Smooth muscle cell (in vitro differentiated cells): ENCODE measurements at regions not wholly inside any gene's neighbourhood (a gene's known extent, or its start where the extent isn't known, plus 50 kb on each side); places are given as distances from the start of the nearest gene placed in this dataset.

Experiments used
- DNase-seq: peaks from one replicate; lab custom pipeline; 2025; ENCODE audit not compliant: unreplicated experiment; lab: John Stamatoyannopoulos, UW
- H2AFZ ChIP-seq: fragments of 200-600 bp; sonication (generic); 2 replicates; pipeline ENCODE4 v1.6.0; 2016; ENCODE audit warnings: antibody characterized with exemption, low read depth, mild to moderate bottlenecking
- H3F3A ChIP-seq: fragments of 200-600 bp; sonication (generic); 2 replicates; pipeline ENCODE4 v1.6.0; 2017; ENCODE audit warnings: antibody characterized with exemption, low read depth
- H3K27ac ChIP-seq: fragments of 200-600 bp; sonication (generic); 2 replicates; pipeline ENCODE4 v1.5.1; 2016; ENCODE audit warnings: low read depth, mild to moderate bottlenecking
- H3K27me3 ChIP-seq: fragments of 200-600 bp; sonication (generic); 2 replicates; pipeline ENCODE4 v1.6.1; 2016; ENCODE audit warnings: low read depth, mild to moderate bottlenecking
- H3K36me3 ChIP-seq: fragments of 200-600 bp; sonication (generic); 2 replicates; pipeline ENCODE4 v1.5.1; 2016; ENCODE audit warnings: low read depth
- H3K4me1 ChIP-seq: fragments of 200-600 bp; sonication (generic); 2 replicates; pipeline ENCODE4 v1.5.1; 2016; ENCODE audit warnings: low read depth
- H3K4me2 ChIP-seq: fragments of 200-600 bp; sonication (generic); 2 replicates; pipeline ENCODE4 v1.6.0; 2016; ENCODE audit warnings: mild to moderate bottlenecking
- H3K4me3 ChIP-seq: fragments of 200-600 bp; sonication (generic); 2 replicates; pipeline ENCODE4 v1.5.1; 2016; ENCODE audit warnings: mild to moderate bottlenecking
- H3K79me2 ChIP-seq: fragments of 200-600 bp; sonication (generic); 2 replicates; pipeline ENCODE4 v1.6.0; 2016; ENCODE audit warnings: low read depth, mild to moderate bottlenecking
- H3K9ac ChIP-seq: fragments of 200-600 bp; sonication (generic); 2 replicates; pipeline ENCODE4 v1.6.0; 2016; ENCODE audit warnings: low read depth
- H3K9me3 ChIP-seq: fragments of 200-600 bp; sonication (generic); replicated peaks from 2 replicates; pipeline ENCODE4 v1.5.1; 2016; ENCODE audit warnings: low read depth
- H4K20me1 ChIP-seq: fragments of 200-600 bp; sonication (generic); 2 replicates; pipeline ENCODE4 v1.6.0; 2016; ENCODE audit warnings: low read depth
- WGBS: methylation state at CpG from one replicate; pipeline ENCODE4 v1.1.7; 2016; ENCODE audit warnings: low lambda C conversion rate; 5-methylcytosine and 5-hydroxymethylcytosine counted together
- TF ChIP-seq, protein P1 (sequence below): fragments of 200-600 bp; sonication (generic); IDR thresholded peaks from 2 replicates; pipeline ENCODE4 v1.5.1; 2017; ENCODE audit warnings: borderline replicate concordance, mild to moderate bottlenecking, antibody characterized with exemption; ENCODE audit not compliant: insufficient read depth, poor library complexity, severe bottlenecking

- Histone ChIP-seq H3K79me2 (no peaks in the 10 kb centered on the region), H2AFZ (no peak overlapping the region), H3K4me2 (no peak overlapping the region), H3K4me3 (no peak overlapping the region), H4K20me1 (no peaks in the 10 kb centered on the region), H3K27me3 (no peaks in the 10 kb centered on the region), H3K36me3 (no peaks in the 10 kb centered on the region), H3K9ac (no peak overlapping the region), H3F3A (no peaks in the 10 kb centered on the region), H3K9me3 (no peaks in the 10 kb centered on the region), H3K4me1 (no peaks in the 10 kb centered on the region), H3K27ac (no peak overlapping the region)
- TF ChIP-seq, protein P1, sequence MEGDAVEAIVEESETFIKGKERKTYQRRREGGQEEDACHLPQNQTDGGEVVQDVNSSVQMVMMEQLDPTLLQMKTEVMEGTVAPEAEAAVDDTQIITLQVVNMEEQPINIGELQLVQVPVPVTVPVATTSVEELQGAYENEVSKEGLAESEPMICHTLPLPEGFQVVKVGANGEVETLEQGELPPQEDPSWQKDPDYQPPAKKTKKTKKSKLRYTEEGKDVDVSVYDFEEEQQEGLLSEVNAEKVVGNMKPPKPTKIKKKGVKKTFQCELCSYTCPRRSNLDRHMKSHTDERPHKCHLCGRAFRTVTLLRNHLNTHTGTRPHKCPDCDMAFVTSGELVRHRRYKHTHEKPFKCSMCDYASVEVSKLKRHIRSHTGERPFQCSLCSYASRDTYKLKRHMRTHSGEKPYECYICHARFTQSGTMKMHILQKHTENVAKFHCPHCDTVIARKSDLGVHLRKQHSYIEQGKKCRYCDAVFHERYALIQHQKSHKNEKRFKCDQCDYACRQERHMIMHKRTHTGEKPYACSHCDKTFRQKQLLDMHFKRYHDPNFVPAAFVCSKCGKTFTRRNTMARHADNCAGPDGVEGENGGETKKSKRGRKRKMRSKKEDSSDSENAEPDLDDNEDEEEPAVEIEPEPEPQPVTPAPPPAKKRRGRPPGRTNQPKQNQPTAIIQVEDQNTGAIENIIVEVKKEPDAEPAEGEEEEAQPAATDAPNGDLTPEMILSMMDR = no peak
- no peak for DNase-seq
- WGBS = 83% methylated on average over 4 of the region's 4 CpGs
Observed at GRCh38 chr10:31612082-31612481, 293.1 kb downstream of the ZEB1 start.

DNA sequence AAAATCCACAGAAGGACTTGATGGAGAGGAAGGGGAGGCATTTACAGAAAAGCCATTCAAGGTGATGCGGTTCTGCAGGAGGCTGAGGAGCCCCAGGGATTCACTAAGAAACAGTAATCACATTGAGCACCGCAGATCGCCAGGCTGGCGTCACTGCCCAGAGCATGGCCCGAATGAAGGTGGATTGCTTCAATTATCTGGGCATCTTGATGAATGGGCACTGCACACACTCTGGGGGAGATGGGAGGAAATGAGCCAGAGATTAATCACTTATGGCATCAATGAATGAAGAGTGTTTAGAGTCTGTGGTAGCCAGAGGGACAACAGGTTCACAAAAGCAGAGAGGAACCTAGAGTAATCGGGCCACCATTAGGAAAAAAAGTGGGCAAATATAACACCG, 292.1 kb downstream of the ZEB1 start:
- Histone ChIP-seq H3K9me3 (no peaks in the 10 kb centered on the region), H3K4me3 (no peak overlapping the region), H3K27ac (no peak overlapping the region), H3K4me2 (no peak overlapping the region), H3K79me2 (no peaks in the 10 kb centered on the region), H3K36me3 (no peaks in the 10 kb centered on the region), H3K27me3 (no peaks in the 10 kb centered on the region), H2AFZ (no peak overlapping the region), H3K4me1 (no peaks in the 10 kb centered on the region), H3K9ac (no peak overlapping the region), H4K20me1 (no peaks in the 10 kb centered on the region), H3F3A (no peaks in the 10 kb centered on the region)
- no peak for DNase-seq
- TF ChIP-seq, protein P1 = no peak
- WGBS = 97% methylated on average over 7 of the region's 7 CpGs

DNA sequence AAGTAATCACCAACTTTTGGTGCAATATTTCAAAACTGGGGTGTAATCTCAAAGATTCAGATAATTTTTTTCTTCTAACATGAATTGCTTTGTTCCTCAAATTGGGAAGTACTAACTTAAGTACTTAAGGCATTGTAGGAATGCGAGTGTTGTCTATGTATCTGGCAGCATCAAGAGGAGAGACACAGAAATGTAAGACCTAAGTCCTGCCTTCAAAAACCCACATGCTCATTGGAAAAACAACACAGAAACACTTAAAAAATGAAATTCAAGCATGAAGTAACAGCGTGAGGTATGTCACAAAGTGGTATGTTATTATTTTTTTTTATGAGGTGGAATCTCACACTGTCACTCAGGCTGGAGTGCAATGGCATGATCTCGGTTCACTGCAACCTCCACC, 288.5 kb downstream of the ZEB1 start:
- TF ChIP-seq, protein P1 = no peak
- Histone ChIP-seq H3K4me2 (no peak overlapping the region), H3K79me2 (no peaks in the 10 kb centered on the region), H3K9ac (no peak overlapping the region), H3K9me3 (no peaks in the 10 kb centered on the region), H3K27ac (no peak overlapping the region), H4K20me1 (no peaks in the 10 kb centered on the region), H3F3A (no peaks in the 10 kb centered on the region), H3K4me1 (no peaks in the 10 kb centered on the region), H3K4me3 (no peak overlapping the region), H2AFZ (no peak overlapping the region), H3K36me3 (no peaks in the 10 kb centered on the region), H3K27me3 (no peaks in the 10 kb centered on the region)
- 94% methylated on average over 3 of the region's 3 CpGs for WGBS
- DNase-seq = no peak

GRCh38 chr10:31606841-31607240, 287.8 kb downstream of the ZEB1 start:
- Histone ChIP-seq H3K27ac (no peak overlapping the region), H3K79me2 (no peaks in the 10 kb centered on the region), H3K9ac (no peak overlapping the region), H3K4me3 (no peak overlapping the region), H3K4me1 (no peaks in the 10 kb centered on the region), H4K20me1 (no peaks in the 10 kb centered on the region), H3K4me2 (no peak overlapping the region), H3K27me3 (no peaks in the 10 kb centered on the region), H3K9me3 (no peaks in the 10 kb centered on the region), H3K36me3 (no peaks in the 10 kb centered on the region), H3F3A (no peaks in the 10 kb centered on the region), H2AFZ (no peak overlapping the region)
- TF ChIP-seq, protein P1 = no peak
- no peak for DNase-seq
